Globus pallidus (tissue), 1 donor: ENCODE measurements at regions not wholly inside any gene's neighbourhood (a gene's known extent, or its start where the extent isn't known, plus 50 kb on each side); places are given as distances from the start of the nearest gene placed in this dataset.
A peak's percentile ranks its signal among the peaks of the same experiment; 100 is the strongest.
"Not testable (repeated sequence)": the region's sequence is repeated elsewhere in the genome, so short reads cannot be mapped to it uniquely, and the experiment has no call there.

ENCODE experiments used
- DNase-seq: peaks from one replicate; pipeline ENCODE4 v3.0.0-alpha.2; 2015; ENCODE audit warnings: low spot score

DNA sequence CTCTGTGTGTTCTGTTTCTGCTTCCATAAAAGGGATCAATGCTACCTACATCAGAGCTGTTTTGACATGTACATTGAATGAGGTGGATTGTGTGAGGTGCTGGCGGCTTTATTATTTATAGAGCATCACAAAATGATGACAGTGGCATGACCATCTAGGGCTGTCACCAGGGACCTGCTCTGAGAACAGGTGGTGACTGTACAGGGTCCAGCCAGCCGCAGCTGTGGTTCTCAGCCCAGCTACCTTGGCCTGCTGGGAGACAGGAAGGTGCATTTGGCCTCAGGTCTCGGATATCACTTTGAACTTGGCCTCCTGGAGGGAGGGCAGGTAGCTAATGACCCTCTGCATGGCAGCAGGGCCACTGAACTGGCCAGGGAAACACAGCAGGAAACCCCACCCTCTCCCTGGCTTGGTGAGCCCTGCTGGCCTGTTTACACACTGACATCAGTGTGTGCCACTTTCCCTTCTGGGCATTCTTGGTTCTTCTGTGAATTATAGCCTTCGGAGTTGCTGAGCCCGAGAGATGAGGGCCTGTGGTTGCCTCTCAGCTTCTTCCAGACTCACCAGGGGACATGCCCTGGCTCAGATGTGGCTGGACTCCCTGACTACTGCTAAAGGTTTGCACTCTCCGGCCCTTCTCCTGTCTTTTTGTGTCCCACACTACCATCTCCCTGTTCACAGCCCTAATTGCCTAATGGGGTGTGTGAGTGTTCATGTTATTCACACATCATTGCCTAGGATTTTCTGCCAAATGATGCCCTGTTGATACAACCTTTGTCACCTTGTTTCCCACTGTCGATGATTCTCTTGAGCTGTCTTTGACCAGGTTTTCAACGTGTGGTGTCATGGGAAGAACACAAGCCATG lies 109.2 kb upstream of the RAB12 start:
- no peak for DNase-seq

DNA sequence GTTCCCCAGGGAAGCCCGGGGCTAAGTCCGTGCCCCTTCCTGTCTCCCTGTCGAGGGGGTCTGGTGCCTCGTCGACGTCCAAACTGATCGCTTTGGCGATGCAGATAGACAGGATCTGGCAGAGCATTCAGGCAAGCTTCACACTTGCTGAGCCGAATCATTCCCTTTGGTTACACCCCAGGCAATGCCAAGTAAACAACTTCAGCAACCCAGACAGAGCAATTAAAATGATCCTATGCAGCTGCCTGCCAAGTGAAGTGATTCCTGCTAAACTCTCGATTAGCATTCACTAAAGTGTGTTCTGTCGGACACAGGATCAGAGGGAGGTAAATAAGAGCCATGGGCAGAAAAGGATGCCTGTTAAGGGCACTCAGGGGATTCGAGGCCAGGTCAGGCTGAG lies 108.2 kb upstream of the RAB12 start:
- no peak for DNase-seq

DNA sequence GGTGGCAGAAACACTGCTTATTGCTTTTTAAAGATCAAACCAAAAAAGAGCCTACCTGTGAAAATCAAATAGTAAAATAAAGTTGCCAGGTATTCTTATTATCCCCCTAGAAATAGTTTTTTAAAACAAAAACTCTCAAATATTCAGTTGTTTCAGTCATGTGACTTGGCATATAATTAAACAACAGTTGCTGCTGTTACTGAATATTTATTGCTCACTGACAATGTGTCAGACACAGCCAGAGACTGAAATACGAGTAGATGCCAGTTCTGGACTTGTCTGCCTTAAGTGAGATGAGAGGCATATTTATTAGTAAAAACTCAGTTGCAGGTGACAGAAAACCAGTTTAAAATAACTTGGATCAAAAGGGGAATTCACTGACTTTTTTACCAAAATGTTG lies 106.0 kb upstream of the RAB12 start:
- no peak for DNase-seq

DNA sequence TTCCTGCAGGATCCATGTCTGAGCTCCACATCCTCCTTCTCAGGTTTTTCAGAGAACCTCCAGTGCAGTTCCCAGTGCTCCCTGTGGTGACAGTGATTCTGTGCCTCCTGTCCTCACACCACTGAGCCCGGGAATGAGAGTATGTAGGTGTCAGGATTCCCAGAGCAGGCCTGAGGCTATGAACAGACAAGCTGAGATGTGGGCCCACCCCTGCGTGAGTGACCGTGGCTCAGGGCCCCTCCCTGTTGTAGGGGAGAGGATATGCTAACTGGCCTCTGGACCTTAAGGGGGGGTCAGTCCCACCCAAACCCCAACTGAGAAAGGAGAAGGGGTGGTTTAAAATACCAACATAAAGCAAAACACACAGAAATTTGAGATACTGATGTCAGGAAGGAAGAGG lies 104.8 kb upstream of the RAB12 start:
- no peak for DNase-seq

DNA sequence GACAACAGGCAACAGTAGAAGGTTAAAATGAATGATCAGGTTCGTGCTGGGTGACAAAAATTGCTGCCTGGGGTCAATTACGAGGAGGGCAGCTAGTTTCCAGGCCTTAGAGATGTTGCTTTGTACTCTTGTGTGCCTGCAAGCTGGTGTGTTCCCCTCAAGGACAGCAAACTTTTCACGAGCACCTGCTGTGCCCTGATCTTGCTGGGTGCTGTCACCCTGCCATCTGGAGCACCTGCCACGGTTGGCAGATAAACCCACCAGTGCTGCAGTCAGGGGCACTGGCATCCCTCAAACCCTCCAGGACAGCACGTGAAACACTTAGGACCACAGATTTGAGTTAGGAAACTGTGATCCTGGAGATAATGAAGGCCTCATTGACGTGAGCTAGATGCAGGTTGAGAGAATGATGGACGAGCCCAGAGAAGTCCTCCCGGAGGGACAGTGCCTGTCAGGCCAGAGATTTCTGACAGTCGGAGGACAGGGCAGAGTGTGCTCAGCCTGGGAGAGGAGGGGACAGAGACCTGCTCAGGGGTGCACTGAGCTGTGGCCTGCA lies 104.3 kb upstream of the RAB12 start:
- no peak for DNase-seq

DNA sequence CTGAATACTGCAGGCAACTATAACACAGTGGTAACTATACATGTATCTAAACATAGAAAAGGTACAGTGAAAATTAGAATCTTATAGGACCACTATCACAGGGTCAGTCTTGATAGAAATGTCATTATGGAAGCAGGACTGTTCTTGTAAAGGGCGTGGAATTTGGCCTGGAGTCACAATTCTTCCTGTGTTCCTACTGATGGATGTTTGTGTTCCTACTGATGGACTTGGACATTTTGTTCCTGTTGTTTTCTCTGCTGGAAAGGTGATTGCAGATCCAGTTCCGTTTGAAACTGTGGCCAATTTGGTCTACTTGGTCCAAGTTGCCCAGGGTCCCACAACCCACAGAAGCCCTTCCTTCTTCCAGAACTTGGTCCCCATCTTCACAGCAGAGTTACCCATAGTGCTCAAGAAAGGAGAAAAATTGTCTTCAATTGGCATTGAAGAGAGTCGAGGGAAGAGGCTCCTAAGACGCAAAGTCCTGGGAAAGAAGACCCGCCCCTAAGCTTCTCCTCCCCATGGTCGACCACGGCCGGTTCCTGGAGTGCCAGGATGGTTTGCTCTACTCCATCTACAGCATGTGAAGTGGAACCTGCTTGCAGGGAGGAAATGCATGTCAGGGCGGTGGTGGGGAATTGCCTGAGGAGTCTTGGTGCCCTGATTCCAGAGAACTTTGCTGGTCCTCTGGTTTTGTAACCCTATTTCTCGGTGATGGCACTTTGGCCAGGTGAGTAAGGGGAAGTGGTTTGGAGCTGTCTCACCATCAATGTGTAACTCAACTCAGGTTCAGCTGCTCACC lies 102.8 kb upstream of the RAB12 start:
- DNase-seq, result no peak

DNA sequence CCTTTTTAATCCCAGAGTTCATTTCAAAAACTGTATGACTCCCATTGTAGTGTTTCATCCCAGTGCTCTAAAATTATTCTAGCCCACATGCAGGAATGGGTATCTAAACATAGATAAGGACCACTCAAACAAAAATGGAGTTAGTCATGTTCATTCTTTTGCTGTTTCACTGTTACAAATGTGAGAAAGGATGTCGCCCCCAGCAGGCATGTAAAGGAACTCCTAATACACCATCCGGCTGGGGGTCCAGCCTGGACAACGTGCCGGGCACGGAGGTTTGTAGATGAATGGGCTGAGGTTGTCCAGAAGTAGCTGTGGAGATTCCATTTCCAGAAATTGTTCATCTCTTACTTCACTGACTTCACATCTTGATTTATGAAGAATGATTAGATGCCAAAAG lies 101.9 kb upstream of the RAB12 start:
- no peak for DNase-seq

DNA sequence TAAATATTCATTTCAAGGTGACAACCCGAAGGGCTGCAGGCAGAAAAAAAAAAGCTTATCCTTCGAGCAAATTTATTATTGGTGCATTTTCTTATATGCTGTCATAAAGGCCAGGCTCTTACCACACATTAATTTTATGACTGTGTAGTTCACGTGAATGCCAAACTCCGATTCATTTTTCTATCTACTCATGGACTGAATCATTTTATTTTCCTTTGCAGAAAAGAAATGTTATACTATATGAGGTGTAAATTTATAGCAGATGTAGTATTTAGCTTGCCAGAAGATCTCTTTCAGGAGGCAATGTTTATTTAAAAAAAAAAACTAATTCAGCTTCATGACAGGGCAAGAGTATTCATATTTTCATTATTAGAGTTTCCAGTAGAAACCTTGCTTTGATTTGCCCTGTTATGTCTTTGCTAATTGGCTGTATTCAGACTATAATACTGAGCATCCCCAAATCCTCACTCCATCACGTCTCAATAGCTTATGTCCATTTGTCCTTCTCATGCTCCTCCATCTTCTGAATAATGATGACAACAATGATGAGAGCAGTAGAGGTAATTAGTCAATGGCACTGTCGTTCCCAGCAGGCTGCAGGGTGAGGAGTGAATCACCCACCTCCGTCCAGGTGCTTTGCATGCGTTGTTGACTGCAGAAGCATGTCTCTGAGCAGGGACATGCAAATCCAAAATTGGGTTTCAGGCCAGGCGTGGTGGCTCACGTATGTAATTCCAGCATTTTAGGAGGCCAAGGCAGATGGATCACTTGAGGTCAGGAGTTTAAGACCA lies 101.1 kb upstream of the RAB12 start:
- no peak for DNase-seq

DNA sequence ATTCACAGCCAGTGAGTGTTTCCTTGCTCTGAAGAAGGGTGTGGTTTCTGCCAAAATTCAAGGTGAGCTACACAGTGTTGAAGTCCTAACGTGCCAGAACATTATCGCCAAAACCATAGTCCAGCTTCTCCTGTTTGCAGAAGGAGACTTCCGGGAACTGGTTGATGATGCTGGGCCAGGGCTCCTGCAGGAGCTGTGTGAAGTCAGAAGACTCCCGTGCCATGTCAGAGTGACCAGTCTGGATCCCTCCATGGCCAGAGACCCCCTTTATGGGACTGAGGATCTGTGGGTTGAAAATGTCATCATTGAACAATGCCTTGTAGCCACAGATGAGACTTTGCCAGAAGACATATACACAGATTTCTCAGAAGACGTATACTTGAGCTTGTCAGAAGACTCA lies 96.0 kb upstream of the RAB12 start:
- no peak for DNase-seq

DNA sequence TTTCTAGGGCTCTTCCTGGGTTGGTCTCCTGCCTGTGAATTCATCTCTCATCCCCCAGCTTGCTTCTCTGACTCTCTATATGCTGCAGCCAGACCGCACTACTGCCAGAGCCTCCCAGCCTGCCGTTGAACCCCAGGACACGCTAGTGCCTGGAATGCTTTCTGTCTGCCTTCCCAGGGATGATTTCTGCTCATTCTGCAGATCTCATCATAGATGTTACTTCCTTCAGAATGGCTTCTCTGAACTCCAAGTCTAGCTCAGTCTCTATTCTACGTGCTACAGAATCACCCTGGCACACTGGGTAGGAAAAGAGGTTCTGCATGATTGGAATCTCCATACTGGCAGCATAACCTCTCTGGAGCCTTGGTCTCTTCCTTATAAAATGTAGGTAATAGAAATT lies 94.8 kb upstream of the RAB12 start:
- DNase-seq, result no peak

DNA sequence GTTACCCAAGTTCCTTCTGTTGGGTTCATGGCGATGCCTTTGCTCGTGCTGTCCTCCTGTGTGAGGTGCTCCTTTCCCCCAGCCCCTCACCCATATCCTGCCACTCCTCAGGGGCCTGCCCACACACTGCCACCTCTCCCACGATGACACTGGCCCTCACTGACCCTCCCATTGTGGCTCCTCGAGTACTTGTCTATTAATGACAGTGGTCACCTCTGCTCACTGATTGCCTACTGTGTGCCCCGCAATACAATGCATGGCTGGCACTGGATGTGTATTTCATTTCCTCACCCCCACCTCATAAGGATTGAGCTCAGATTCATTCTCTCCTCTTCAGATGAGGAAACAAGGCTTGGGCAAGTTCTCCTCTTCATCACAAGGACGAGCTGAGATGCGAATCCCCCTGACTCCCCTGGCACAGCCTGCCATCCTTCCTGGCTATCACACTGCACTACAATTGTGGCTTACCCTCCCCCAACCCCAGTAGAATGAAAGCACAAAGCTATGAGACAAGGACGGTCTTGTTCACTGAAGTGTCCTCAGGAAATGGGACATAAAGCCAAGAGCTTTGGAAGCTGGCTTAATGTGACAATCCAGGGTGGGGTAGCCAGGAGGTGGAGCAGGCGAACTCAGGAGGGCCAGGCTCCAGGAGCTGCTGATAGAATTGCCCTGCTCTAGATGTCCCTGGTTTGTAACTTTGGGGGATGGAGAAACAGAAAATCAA lies 93.9 kb upstream of the RAB12 start:
- peak; percentile 17 for DNase-seq

DNA sequence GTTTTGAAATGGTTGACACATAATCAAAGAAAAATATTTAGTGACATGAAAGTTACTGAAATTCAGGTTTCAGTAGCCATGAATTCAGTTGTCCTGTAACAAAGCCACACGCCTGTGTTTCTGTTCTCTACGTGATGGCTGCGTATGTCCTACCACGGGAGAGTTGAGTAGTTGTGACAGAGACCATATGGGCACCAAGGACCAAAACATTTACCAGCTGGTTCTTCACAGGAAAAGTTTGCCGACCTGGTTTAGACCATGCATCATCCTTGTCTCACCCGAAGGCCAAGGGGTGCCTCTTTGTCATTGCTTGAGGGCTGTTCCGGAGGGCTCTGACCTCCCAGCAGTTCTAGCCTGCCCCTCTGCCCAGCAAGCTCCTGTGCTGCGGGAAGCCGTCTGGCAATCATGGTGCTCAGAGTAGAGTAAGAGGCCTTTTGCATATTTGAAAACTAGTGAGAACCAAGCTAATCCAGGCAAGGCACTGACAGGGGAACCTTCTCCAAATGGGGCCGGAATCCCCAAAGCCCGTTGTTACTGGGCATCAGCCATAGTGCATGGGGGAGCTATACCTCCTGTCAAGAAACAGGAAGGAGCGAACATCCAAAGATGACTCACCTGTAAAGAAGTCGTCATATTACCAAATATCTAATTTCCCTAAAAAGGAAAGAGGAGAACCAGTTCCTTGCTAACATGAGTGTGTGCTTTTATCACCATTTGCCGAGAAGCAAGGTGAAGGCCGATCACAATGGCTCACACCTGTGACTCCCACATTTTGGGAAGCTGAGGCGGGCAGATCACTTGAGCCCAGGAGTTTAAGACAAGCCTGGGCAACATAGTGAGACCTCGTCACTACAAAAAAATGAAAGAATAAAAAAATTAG lies 92.6 kb upstream of the RAB12 start:
- no peak for DNase-seq

DNA sequence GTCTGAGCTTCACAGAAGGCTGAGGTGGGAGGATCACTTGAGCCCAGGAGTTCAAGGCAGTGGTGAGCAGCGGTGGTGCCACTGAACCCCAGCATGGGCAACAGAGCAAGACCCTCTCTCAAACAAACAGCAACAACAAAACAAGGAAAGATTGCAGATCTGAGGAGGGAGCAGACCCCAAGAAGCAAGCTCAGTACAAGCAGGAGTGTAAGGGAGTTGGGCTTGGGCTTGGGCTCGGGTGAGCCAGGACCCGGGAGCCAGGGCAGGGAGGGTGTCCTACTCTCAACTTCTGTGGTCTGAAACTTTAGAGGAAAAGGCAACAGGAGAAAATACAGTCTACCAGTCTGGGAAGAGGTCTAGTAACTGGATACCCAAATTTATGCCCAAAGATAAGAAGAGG lies 92.0 kb upstream of the RAB12 start:
- DNase-seq, result no peak

DNA sequence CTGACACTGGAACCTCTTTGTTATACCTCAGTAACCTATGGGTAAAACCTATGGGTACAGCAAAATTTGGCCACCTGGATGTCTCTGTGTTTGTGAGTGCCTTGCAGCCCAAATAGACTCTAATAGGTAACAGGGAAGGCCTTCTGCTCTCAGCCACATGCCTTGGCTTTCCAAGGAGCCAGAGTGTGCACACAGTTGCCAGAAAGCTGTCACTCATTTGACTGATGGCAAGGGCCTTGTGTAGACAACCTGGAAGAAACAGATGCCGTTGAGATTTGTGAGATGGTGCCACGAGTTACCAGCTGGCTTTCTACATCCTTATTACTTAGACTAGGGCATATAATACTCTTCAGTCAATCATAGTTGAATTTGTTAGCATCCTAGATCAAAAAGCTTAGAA lies 90.1 kb upstream of the RAB12 start:
- DNase-seq, result no peak

DNA sequence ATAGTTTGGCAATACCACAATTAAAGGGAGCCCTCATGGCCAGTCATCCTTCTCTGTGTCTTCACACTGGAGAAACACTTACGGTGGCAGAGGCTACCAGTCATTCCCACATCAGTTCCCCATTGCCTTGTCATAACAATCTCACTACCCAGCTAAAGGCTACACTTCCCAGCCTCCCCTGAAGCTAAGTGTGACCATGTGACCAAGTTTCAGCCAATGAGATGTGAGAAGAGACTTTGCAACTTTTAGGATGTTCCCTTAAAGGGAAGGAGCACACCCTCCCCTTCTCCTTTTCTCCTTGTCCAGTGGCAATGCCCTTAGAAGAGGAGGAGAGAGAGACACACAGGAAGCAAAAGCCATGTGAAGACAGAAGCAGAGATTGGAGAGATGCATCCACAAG lies 89.0 kb upstream of the RAB12 start:
- DNase-seq, result no peak

DNA sequence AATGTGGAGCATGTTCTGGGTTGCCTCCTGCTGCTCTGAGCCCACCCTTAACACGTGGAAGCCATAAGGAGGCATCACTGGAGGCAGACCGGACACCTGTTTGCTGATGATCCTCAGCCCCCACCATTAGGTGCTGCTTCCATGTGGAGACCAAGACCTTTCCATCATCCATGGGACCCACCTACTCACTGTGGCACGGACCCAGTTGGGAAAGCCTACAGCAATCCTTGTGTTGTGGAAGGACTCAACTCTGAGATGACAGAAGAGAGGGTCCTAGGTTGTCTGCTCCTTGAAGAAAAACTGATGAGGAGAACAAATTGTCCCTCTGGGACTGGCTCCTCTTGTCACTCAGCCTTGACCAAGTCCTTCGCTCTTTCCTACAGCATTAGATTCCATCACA lies 86.5 kb upstream of the RAB12 start:
- no peak for DNase-seq

DNA sequence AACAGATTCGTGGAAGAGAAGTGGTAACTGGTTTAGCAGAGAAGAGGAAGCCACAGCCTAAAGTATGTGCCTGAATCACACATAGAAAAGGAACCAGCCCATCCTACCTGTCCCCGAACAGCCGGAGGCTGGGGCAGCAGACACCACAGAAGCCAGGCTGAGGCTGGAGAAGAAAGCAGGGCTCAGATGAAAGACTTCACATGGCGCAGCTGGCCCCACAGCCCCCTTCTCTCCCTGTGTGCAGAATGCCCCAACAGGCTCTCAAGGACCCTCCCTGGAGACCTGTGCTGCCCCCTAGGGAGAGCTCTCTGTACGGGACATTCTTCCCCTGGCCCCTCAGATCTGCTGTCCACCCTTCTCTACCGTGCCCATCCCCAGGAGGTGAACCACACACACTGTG lies 83.5 kb upstream of the RAB12 start:
- no peak for DNase-seq

DNA sequence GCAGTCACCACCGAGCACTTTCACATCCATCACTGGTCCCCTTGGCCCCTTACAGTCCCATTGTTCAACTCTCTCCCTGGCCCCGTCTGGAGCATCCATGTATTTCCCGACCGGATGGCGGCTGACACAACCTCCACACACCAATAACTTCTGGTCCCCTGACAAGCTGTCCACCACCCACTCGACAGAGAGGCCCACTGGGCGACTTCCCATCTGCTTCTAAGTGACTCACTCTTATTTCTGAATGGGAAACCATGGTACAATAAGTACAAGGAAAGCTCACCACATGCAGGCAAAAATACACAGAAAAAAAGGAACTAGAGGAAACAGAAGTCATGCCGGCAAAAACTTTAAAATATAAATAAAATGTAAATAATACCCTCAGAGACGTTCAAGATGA lies 82.9 kb upstream of the RAB12 start:
- no peak for DNase-seq

DNA sequence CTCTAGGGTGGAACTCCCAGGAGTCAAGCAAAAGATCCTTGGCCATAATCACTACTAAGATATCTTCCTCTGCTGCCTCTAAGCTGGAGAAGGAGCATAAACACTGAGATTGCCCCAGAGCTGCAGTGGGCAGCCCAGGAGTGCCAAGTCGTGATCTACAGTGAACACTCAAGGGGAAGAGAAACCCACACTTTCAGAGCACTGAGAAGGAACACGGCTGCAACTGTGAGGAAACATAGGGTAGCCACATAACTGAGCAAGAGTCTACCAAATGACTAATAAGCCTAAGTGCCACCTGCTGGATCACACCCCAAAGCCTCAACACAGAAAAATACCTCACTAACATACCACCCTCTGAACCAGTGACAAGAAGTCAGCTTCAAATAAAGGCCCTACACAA lies 79.6 kb upstream of the RAB12 start:
- DNase-seq, result no peak

DNA sequence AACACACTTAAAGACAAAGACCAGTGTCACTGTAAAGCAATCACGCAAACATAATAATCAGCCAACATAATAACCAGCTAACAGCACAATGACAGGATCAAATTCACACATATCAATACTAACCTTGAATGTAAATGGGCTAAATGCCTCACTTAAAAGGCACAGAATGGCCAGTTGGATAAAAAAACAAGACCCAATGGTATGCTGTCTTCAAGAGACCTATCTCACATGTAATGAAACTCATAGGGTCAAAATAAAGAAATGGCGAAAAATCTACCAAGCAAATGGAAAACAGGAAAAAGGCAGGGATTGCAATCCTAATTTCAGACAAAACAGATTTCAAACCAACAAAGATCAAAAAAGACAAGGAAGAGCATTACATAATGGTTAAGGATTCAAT lies 78.2 kb upstream of the RAB12 start:
- not testable (repeated sequence) for DNase-seq

DNA sequence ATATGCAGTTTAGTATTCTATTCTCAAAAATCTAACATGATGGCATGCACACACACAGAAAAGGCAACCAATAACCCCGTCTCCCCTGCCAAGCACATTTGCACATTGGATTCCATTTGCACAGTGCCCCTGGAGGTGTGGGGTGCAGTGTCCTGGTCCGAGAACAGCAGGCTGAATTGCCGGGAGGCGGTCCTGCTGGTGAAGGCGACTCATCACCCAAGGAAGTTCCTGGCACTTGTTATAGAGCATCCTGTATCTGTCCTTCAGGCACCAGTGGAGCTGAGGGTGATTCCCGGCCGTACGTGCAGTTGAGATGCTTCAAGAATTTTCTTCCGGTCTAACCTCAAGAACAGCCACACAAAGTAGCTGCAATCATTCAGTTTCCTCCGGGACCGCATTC lies 73.0 kb upstream of the RAB12 start:
- DNase-seq, result no peak
